Activated B cell treated with CpG ODN at 0.5 μM for 24 hours (primary cell): ENCODE measurements at regions not wholly inside any gene's neighbourhood (a gene's known extent, or its start where the extent isn't known, plus 50 kb on each side); places are given as distances from the start of the nearest gene placed in this dataset.

Experiments
- ATAC-seq: fragments of 200-7000 bp; cut with Tn5 transposase; one replicate; pipeline ENCODE4 v1.10.0; 2021; ENCODE audit warnings: low read depth, mild to moderate bottlenecking, moderate library complexity
- CTCF ChIA-PET: fragments of 350-600 bp; sonication (Branson Sonifier 250); formaldehyde crosslinking; loops from one replicate; lab custom pipeline; 2021; ENCODE audit warnings: antibody characterized with exemption; lab: Charles Lee
- POLR2A ChIA-PET: fragments of 350-600 bp; sonication (Branson Sonifier 250); formaldehyde crosslinking; loops from one replicate; lab custom pipeline; 2021; ENCODE audit warnings: antibody characterized with exemption; lab: Charles Lee
- DNase-seq: peaks from one replicate; pipeline ENCODE4 v3.0.0; 2022
- H3K27ac Mint-ChIP-seq: one replicate; pipeline ENCODE4 v1.8.0; 2020; ENCODE audit warnings: mixed read lengths
- H3K27me3 Mint-ChIP-seq: one replicate; pipeline ENCODE4 v1.8.0; 2021; ENCODE audit warnings: mixed read lengths
- H3K36me3 Mint-ChIP-seq: one replicate; pipeline ENCODE4 v1.8.0; 2021; ENCODE audit warnings: low read depth, mixed read lengths
- H3K4me1 Mint-ChIP-seq: one replicate; pipeline ENCODE4 v1.8.0; 2021; ENCODE audit warnings: mixed read lengths
- H3K4me3 Mint-ChIP-seq: one replicate; pipeline ENCODE4 v1.8.0; 2020; ENCODE audit warnings: mild to moderate bottlenecking, mixed read lengths
- H3K9me3 Mint-ChIP-seq: one replicate; pipeline ENCODE4 v1.8.0; 2020; ENCODE audit warnings: mixed read lengths
- CTCF ChIP-seq: fragments of 200-600 bp; IDR thresholded peaks from one replicate; pipeline ENCODE4 v1.8.0; 2022; ENCODE audit warnings: antibody characterized with exemption, mild to moderate bottlenecking
- intact Hi-C: fragments of 100-400 bp; cut with micrococcal nuclease; formaldehyde crosslinking; loops from one replicate; pipeline ENCODE4 v1.15.1; 2024

- peaks cover 2% of the 10 kb centered on the region for H3K4me1 Mint-ChIP-seq
- DNase-seq (no peak), ATAC-seq (no peak)
- ChIA-PET CTCF (no interaction called here), POLR2A (no interaction called here)
- H3K9me3 Mint-ChIP-seq, result no peaks in the 10 kb centered on the region
- H3K36me3 Mint-ChIP-seq, result no peaks in the 10 kb centered on the region
- TF ChIP-seq CTCF, result no peak
- intact Hi-C loops, result no loop called here
- no peak overlapping the region for H3K27ac Mint-ChIP-seq
- H3K27me3 Mint-ChIP-seq, result peaks cover 9% of the 10 kb centered on the region
- no peak overlapping the region for H3K4me3 Mint-ChIP-seq
Observed at GRCh38 chr12:3431686-3432085, 59.3 kb upstream of the PRMT8 start.

- Mint-ChIP-seq H3K27me3 (peaks cover 9% of the 10 kb centered on the region), H3K9me3 (no peaks in the 10 kb centered on the region), H3K4me1 (peaks cover 2% of the 10 kb centered on the region), H3K27ac (no peak overlapping the region), H3K36me3 (no peaks in the 10 kb centered on the region), H3K4me3 (no peak overlapping the region)
- POLR2A ChIA-PET, result no interaction called here
- no peak for ATAC-seq
- no peak for DNase-seq
- intact Hi-C loops, result no loop called here
- CTCF ChIA-PET, result no interaction called here
- TF ChIP-seq CTCF, result no peak
Observed at GRCh38 chr12:3432176-3432742, 58.7 kb upstream of the PRMT8 start.

DNA sequence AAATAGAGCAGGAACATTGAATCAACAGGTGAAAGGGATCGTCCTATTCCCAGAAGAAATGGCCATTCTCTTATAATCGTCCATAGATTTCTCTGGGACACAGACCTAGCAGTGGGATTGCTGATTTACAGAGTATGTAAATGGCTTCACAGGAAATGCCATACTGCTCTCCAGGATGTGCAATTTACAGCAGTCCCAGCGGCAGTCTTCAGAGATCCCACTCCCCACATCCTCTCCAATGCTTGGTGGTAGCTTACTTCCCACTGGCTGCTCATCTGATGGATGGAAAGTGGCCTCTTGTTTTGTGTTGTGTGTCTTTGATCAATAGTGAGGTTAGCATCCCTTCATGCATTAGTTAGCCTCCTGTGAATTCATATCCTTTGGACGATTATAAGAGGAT, 58.1 kb upstream of the PRMT8 start:
- POLR2A ChIA-PET, result no interaction called here

GRCh38 chr12:3436461-3437065, 54.4 kb upstream of the PRMT8 start:
- no peak for TF ChIP-seq CTCF
- intact Hi-C loops, result no loop called here
- CTCF ChIA-PET, result no interaction called here
- Mint-ChIP-seq H3K27me3 (peaks cover 2% of the 10 kb centered on the region), H3K36me3 (no peaks in the 10 kb centered on the region), H3K4me1 (peaks cover 2% of the 10 kb centered on the region), H3K9me3 (no peaks in the 10 kb centered on the region), H3K4me3 (no peak overlapping the region), H3K27ac (no peak overlapping the region)
- DNase-seq (no peak), ATAC-seq (no peak)
- POLR2A ChIA-PET, result no interaction called here

More for the DNA sequence above, 58.1 kb upstream of the PRMT8 start:
- Mint-ChIP-seq H3K27me3 (peaks cover 7% of the 10 kb centered on the region), H3K9me3 (no peaks in the 10 kb centered on the region), H3K4me3 (no peak overlapping the region), H3K27ac (no peak overlapping the region), H3K36me3 (no peaks in the 10 kb centered on the region), H3K4me1 (peaks cover 2% of the 10 kb centered on the region)
- CTCF ChIA-PET, result no interaction called here
- no peak for DNase-seq
- no peak for ATAC-seq
- TF ChIP-seq CTCF, result no peak
- intact Hi-C loops, result no loop called here

GRCh38 chr12:3437986-3438385, 53.0 kb upstream of the PRMT8 start:
- intact Hi-C loops, result no loop called here
- Mint-ChIP-seq H3K4me3 (no peak overlapping the region), H3K9me3 (no peaks in the 10 kb centered on the region), H3K27me3 (peaks cover 2% of the 10 kb centered on the region), H3K36me3 (no peaks in the 10 kb centered on the region), H3K27ac (no peak overlapping the region), H3K4me1 (no peaks in the 10 kb centered on the region)
- no peak for ATAC-seq
- no peak for DNase-seq
- no peak for TF ChIP-seq CTCF
- ChIA-PET POLR2A (no interaction called here), CTCF (no interaction called here)
